K562 (cell line): ENCODE measurements at regions not wholly inside any gene's neighbourhood (a gene's known extent, or its start where the extent isn't known, plus 50 kb on each side); places are given as distances from the start of the nearest gene placed in this dataset.

Source experiments
- CTBP1 ChIP-seq: fragments of 450-650 bp; IDR thresholded peaks from 2 replicates; pipeline ENCODE4 v1.6.1; 2016; ENCODE audit warnings: borderline replicate concordance
- GTF2E2 ChIP-seq: fragments of 200-800 bp; sonication (Bioruptor generic); IDR thresholded peaks from 2 replicates; pipeline ENCODE4 v1.6.1; 2016; ENCODE audit warnings: missing genetic modification characterization, missing compliant biosample characterization
- HMGN3 ChIP-seq: IDR thresholded peaks from 2 replicates; pipeline ENCODE4 v1.6.1; 2011; ENCODE audit warnings: borderline replicate concordance, low read depth, mild to moderate bottlenecking, mixed read lengths, low read length; ENCODE audit not compliant: insufficient read length; ENCODE audit errors: extremely low read depth
- PTRF ChIP-seq: fragments of 450-650 bp; IDR thresholded peaks from 2 replicates; pipeline ENCODE4 v1.6.1; 2016; ENCODE audit warnings: mild to moderate bottlenecking, missing genetic modification characterization, missing compliant biosample characterization
- RFX7 ChIP-seq: fragments of 250-450 bp; sonication (Bioruptor Pico); IDR thresholded peaks from 2 replicates; pipeline ENCODE4 v1.5.1; 2021; ENCODE audit warnings: mild to moderate bottlenecking
- RHOXF2B ChIP-seq: fragments of 250-450 bp; sonication (Bioruptor Pico); conservative IDR thresholded peaks from 2 replicates; pipeline ENCODE4 v1.5.1; 2021
- SIX5 ChIP-seq, 2 experiments: IDR thresholded peaks; 2 replicates each; pipeline ENCODE4 v1.6.1; 2011; ENCODE audit warnings: low read length in 2 of 2, borderline replicate concordance in 1 of 2, low read depth in 1 of 2, mild to moderate bottlenecking in 1 of 2, moderate library complexity in 1 of 2; ENCODE audit not compliant: insufficient read depth in 1 of 2
- ZNF561 ChIP-seq: fragments of 450-650 bp; formaldehyde crosslinking; conservative IDR thresholded peaks from 2 replicates; pipeline ENCODE4 v1.4.0; 2020; ENCODE audit warnings: mild to moderate bottlenecking, moderate library complexity
- ZNF586 ChIP-seq: fragments of 450-650 bp; formaldehyde crosslinking; conservative IDR thresholded peaks from 2 replicates; pipeline ENCODE4 v1.4.0; 2020; ENCODE audit warnings: mild to moderate bottlenecking, moderate library complexity
- ZNF77 ChIP-seq: fragments of 250-450 bp; sonication (Bioruptor Pico); IDR thresholded peaks from 2 replicates; pipeline ENCODE4 v1.5.0; 2020
- TF ChIP-seq, protein P1 (sequence below): fragments of 250-450 bp; sonication (Bioruptor Pico); IDR thresholded peaks from 2 replicates; pipeline ENCODE4 v1.4.0; 2020; ENCODE audit warnings: mild to moderate bottlenecking, moderate library complexity
- TF ChIP-seq, protein P2 (sequence below): fragments of 450-650 bp; formaldehyde crosslinking; IDR thresholded peaks from 2 replicates; pipeline ENCODE4 v1.4.0; 2020; ENCODE audit warnings: mild to moderate bottlenecking, moderate library complexity
- TF ChIP-seq, protein P3 (sequence below): fragments of 450-650 bp; formaldehyde crosslinking; IDR thresholded peaks from 2 replicates; pipeline ENCODE4 v1.4.0; 2020; ENCODE audit warnings: mild to moderate bottlenecking, moderate library complexity

DNA sequence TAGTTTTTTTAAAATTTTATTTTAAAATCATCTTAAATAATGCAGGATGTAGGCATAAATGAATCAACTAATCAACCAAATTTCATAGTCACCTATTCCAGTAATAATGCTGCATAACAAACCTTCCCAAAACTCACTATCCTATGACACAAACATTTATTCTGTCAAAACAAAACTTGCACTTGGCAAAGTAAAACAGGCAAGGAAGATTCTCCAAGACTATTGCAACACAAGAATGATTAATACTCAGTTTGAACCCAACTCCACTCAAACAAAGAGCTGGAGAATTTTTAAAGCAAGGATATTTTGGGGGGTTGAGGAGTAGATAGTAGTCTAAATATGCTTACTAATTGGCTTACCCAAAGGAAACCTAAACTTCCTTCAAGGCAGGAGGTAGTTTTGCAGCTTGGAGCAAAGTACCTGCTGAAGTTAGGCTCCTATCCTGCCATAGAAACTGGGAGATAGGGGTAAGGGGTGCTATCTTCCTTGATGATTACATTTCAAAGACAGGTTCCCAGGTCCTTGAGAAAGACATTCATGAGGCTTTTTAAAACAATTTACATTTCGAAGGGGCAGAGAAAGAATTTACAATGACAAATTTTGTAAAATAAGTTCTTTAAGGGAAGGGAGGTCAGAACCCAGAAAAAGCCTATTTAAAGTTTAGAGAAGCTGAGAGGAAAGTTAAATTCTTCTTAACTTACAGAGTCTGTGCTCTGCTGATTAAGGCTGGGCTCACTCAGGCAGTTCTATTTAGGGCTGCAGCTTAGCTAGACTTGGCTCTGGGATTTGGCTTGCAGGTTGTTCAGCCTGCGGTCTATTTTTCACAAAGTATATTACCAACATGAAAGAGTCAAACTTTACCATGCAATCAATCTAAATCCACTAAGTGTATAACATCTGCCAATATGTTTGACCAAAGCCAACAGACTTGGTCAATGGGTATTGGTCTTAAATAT, 549.0 kb downstream of the KCTD12 start (continued):
- TF ChIP-seq, protein P1, sequence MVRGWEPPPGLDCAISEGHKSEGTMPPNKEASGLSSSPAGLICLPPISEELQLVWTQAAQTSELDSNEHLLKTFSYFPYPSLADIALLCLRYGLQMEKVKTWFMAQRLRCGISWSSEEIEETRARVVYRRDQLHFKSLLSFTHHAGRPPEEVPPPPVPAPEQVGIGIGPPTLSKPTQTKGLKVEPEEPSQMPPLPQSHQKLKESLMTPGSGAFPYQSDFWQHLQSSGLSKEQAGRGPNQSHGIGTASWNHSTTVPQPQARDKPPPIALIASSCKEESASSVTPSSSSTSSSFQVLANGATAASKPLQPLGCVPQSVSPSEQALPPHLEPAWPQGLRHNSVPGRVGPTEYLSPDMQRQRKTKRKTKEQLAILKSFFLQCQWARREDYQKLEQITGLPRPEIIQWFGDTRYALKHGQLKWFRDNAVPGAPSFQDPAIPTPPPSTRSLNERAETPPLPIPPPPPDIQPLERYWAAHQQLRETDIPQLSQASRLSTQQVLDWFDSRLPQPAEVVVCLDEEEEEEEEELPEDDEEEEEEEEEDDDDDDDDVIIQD (CRISPR knock-in tag), result no peak
- TF ChIP-seq SIX5 (IDR thresholded peaks at IDR 0.05; ENCODE audit: borderline replicate concordance in 1 of 2, insufficient read depth in 1 of 2, low read depth in 1 of 2, low read length in 2 of 2) (no peak), PTRF (tag) (no peak), GTF2E2 (tag) (no peak), RFX7 (CRISPR knock-in tag) (no peak), ZNF561 (CRISPR knock-in tag) (no peak), HMGN3 (no peak), ZNF77 (CRISPR knock-in tag) (no peak), CTBP1 (no peak), RHOXF2B (CRISPR knock-in tag) (no peak), ZNF586 (CRISPR knock-in tag) (no peak)
- TF ChIP-seq, protein P2, sequence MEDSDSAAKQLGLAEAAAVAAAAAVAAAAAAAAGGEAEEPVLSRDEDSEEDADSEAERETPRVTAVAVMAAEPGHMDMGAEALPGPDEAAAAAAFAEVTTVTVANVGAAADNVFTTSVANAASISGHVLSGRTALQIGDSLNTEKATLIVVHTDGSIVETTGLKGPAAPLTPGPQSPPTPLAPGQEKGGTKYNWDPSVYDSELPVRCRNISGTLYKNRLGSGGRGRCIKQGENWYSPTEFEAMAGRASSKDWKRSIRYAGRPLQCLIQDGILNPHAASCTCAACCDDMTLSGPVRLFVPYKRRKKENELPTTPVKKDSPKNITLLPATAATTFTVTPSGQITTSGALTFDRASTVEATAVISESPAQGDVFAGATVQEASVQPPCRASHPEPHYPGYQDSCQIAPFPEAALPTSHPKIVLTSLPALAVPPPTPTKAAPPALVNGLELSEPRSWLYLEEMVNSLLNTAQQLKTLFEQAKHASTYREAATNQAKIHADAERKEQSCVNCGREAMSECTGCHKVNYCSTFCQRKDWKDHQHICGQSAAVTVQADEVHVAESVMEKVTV (CRISPR knock-in tag), result no peak
- TF ChIP-seq, protein P3, sequence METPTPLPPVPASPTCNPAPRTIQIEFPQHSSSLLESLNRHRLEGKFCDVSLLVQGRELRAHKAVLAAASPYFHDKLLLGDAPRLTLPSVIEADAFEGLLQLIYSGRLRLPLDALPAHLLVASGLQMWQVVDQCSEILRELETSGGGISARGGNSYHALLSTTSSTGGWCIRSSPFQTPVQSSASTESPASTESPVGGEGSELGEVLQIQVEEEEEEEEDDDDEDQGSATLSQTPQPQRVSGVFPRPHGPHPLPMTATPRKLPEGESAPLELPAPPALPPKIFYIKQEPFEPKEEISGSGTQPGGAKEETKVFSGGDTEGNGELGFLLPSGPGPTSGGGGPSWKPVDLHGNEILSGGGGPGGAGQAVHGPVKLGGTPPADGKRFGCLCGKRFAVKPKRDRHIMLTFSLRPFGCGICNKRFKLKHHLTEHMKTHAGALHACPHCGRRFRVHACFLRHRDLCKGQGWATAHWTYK (CRISPR knock-in tag), result no peak
